Upper lobe of left lung (tissue), 6 donors: ENCODE measurements at regions not wholly inside any gene's neighbourhood (a gene's known extent, or its start where the extent isn't known, plus 50 kb on each side); places are given as distances from the start of the nearest gene placed in this dataset.
A peak's percentile ranks its signal among the peaks of the same experiment; 100 is the strongest.

Source experiments
- ATAC-seq, 2 donors: fragments of 200-7000 bp; cut with Tn5 transposase; one replicate each; pipeline ENCODE4 v1.9.1; 2022; ENCODE audit warnings: mild to moderate bottlenecking in 2 of 2, moderate library complexity in 2 of 2; ENCODE audit not compliant: low FRiP score in 2 of 2
- DNase-seq, 2 donors: peaks; one replicate each; pipeline ENCODE4 v3.0.0-alpha.2; 2019 to 2020
- H3K27ac ChIP-seq, 4 donors: fragments of 200-600 bp; sonication (generic); one replicate each; pipeline ENCODE4 v1.5.1; 2016 to 2019
- H3K27me3 ChIP-seq, 4 donors: fragments of 200-600 bp; sonication (generic); one replicate each; pipeline ENCODE4 v1.5.1; 2017 to 2019
- H3K36me3 ChIP-seq, 4 donors: fragments of 200-600 bp; sonication (generic); one replicate each; pipeline ENCODE4 v1.5.1; 2016 to 2019
- H3K4me1 ChIP-seq, 4 donors: fragments of 200-600 bp; sonication (generic); one replicate each; pipeline ENCODE4 v1.5.1; 2018 to 2019
- H3K4me3 ChIP-seq, 4 donors: fragments of 200-600 bp; sonication (generic); one replicate each; pipeline ENCODE4 v1.5.1; 2017 to 2019; ENCODE audit warnings: mild to moderate bottlenecking in 2 of 4, moderate library complexity in 1 of 4
- H3K9me3 ChIP-seq, 4 donors: fragments of 200-600 bp; sonication (generic); one replicate each; pipeline ENCODE4 v1.5.1; 2018 to 2019
- CTCF ChIP-seq, 6 experiments: fragments of 450-650 bp in 4 of 6; fragments of 200-600 bp in 2 of 6; sonication (generic) in 2 of 6; IDR thresholded peaks; one replicate each; pipeline ENCODE4 v1.5.1; 2016 to 2019; ENCODE audit warnings: antibody characterized with exemption in 6 of 6
- EP300 ChIP-seq, 4 donors: sonication (generic); formaldehyde crosslinking; IDR thresholded peaks; one replicate each; pipeline ENCODE4 v1.5.1; 2017; ENCODE audit warnings: antibody characterized with exemption in 4 of 4, control low read depth in 2 of 4
- POLR2A ChIP-seq, 4 donors: fragments of 450-650 bp; IDR thresholded peaks; one replicate each; pipeline ENCODE4 v1.5.1; 2016 to 2017; ENCODE audit warnings: antibody characterized with exemption in 4 of 4, mild to moderate bottlenecking in 2 of 4
- POLR2AphosphoS5 ChIP-seq, 2 donors: sonication (generic); formaldehyde crosslinking; IDR thresholded peaks; one replicate each; pipeline ENCODE4 v1.5.1; 2017; ENCODE audit warnings: antibody characterized with exemption in 2 of 2
- WGBS, 2 donors: methylation state at CpG; one replicate each; pipeline ENCODE4 v1.1.5; 2017 to 2018; 5-methylcytosine and 5-hydroxymethylcytosine counted together
- donor health status: DM: no; HTN: no; CAD: no; lungs with moderate emphysema.
- donor health status: DM: no; HTN: yes; CAD: no; lungs with severe emphysema.

GRCh38 chr4:110792036-110792435, 169.2 kb upstream of the PITX2 start:
- H3K4me1 ChIP-seq: no peaks in the 10 kb centered on the region
- TF ChIP-seq EP300 (IDR thresholded peaks at IDR 0.05): no peak
- ATAC-seq (no peak), DNase-seq (no peak)
- no peak overlapping the region for H3K27ac ChIP-seq
- no peak overlapping the region for H3K4me3 ChIP-seq
- no peaks in the 10 kb centered on the region for H3K27me3 ChIP-seq
- H3K36me3 ChIP-seq: no peaks in the 10 kb centered on the region
- 47 to 74% methylated on average over 1 of the region's 1 CpG for WGBS, 2 donors
- no peaks in the 10 kb centered on the region for H3K9me3 ChIP-seq

- H3K9me3 ChIP-seq: no peaks in the 10 kb centered on the region
- H3K27me3 ChIP-seq: no peaks in the 10 kb centered on the region
- no peak for DNase-seq
- ATAC-seq: peak in 1 of 2 donors; percentile 36
- no peaks in the 10 kb centered on the region for H3K36me3 ChIP-seq
- 79 to 80% methylated on average over 4 of the region's 4 CpGs for WGBS, 2 donors
- TF ChIP-seq POLR2A (IDR thresholded peaks at IDR 0.05) (no peak), CTCF (IDR thresholded peaks at IDR 0.05) (no peak), POLR2AphosphoS5 (IDR thresholded peaks at IDR 0.05) (no peak), EP300 (IDR thresholded peaks at IDR 0.05) (no peak)
- H3K27ac ChIP-seq: no peak overlapping the region
- no peaks in the 10 kb centered on the region for H3K4me1 ChIP-seq
- H3K4me3 ChIP-seq: no peak overlapping the region
These were observed 170.5 kb upstream of the PITX2 start for GRCh38 chr4:110793381-110793801.

- no peak overlapping the region for H3K27ac ChIP-seq
- H3K4me3 ChIP-seq: no peak overlapping the region
- no peaks in the 10 kb centered on the region for H3K27me3 ChIP-seq
- H3K4me1 ChIP-seq: no peaks in the 10 kb centered on the region
- H3K36me3 ChIP-seq: no peaks in the 10 kb centered on the region
- DNase-seq (no peak), ATAC-seq (no peak)
- no peaks in the 10 kb centered on the region for H3K9me3 ChIP-seq
- TF ChIP-seq EP300 (IDR thresholded peaks at IDR 0.05) (no peak), POLR2A (IDR thresholded peaks at IDR 0.05) (no peak), CTCF (IDR thresholded peaks at IDR 0.05) (no peak), POLR2AphosphoS5 (IDR thresholded peaks at IDR 0.05) (no peak)
- WGBS, 2 donors: 45 to 60% methylated on average over 4 to 5 of the region's 5 CpGs
These were observed 171.1 kb upstream of the PITX2 start for GRCh38 chr4:110793890-110794554.

GRCh38 chr4:110795971-110796370, 173.1 kb upstream of the PITX2 start:
- ATAC-seq (no peak), DNase-seq (no peak)
- no peak overlapping the region for H3K27ac ChIP-seq
- no peaks in the 10 kb centered on the region for H3K4me1 ChIP-seq
- H3K36me3 ChIP-seq: no peaks in the 10 kb centered on the region
- TF ChIP-seq CTCF (IDR thresholded peaks at IDR 0.05) (no peak), POLR2A (IDR thresholded peaks at IDR 0.05) (no peak), EP300 (IDR thresholded peaks at IDR 0.05) (no peak), POLR2AphosphoS5 (IDR thresholded peaks at IDR 0.05) (no peak)
- no peaks in the 10 kb centered on the region for H3K9me3 ChIP-seq
- WGBS, 2 donors: 63 to 81% methylated on average over 1 of the region's 1 CpG
- no peaks in the 10 kb centered on the region for H3K27me3 ChIP-seq
- H3K4me3 ChIP-seq: no peak overlapping the region

- H3K9me3 ChIP-seq: no peaks in the 10 kb centered on the region
- H3K27me3 ChIP-seq: no peaks in the 10 kb centered on the region
- no peak overlapping the region for H3K27ac ChIP-seq
- no peaks in the 10 kb centered on the region for H3K4me1 ChIP-seq
- TF ChIP-seq POLR2A (IDR thresholded peaks at IDR 0.05) (no peak), EP300 (IDR thresholded peaks at IDR 0.05) (no peak), CTCF (IDR thresholded peaks at IDR 0.05) (no peak), POLR2AphosphoS5 (IDR thresholded peaks at IDR 0.05) (no peak)
- 74 to 86% methylated on average over 1 of the region's 1 CpG for WGBS, 2 donors
- no peak for DNase-seq
- H3K36me3 ChIP-seq: no peaks in the 10 kb centered on the region
- H3K4me3 ChIP-seq: no peak overlapping the region
- no peak for ATAC-seq
These were observed 174.6 kb upstream of the PITX2 start for GRCh38 chr4:110797486-110797885.
